ENCODE measurements at regions not wholly inside any gene's neighbourhood (a gene's known extent, or its start where the extent isn't known, plus 50 kb on each side); places are given as distances from the start of the nearest gene placed in this dataset.

DNA sequence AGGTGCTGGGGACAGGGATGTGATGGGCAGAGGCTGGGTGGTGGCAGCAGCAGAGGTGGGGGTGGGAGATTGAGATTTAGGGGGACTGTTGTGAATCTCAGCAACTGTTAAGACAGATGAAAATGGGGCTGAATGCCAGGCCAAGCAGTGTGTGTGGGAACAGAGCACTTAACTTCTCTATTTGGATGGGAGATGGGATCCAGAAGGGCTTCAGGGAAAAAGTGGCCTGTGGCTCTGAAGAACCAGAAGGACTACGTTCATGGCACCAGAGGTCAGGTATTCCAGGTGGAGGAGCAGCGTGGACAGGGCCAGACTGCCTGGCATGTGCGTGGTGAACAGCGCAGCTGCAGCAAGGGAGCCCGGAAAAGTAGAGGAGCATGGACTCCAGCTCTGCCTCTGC, 82.6 kb upstream of the SYT13 start:
- H3K27me3 Mint-ChIP-seq (ENCODE audit: unreplicated experiment): peaks cover 2% of the 10 kb centered on the region
- no peak overlapping the region for H3K4me3 Mint-ChIP-seq (ENCODE audit: unreplicated experiment)
- no peak overlapping the region for H3K27ac Mint-ChIP-seq (ENCODE audit: unreplicated experiment)
- no peaks in the 10 kb centered on the region for H3K9me3 Mint-ChIP-seq (ENCODE audit: unreplicated experiment)
- H3K4me1 Mint-ChIP-seq (ENCODE audit: unreplicated experiment): peaks cover 35% of the 10 kb centered on the region
- TF ChIP-seq, protein P1, sequence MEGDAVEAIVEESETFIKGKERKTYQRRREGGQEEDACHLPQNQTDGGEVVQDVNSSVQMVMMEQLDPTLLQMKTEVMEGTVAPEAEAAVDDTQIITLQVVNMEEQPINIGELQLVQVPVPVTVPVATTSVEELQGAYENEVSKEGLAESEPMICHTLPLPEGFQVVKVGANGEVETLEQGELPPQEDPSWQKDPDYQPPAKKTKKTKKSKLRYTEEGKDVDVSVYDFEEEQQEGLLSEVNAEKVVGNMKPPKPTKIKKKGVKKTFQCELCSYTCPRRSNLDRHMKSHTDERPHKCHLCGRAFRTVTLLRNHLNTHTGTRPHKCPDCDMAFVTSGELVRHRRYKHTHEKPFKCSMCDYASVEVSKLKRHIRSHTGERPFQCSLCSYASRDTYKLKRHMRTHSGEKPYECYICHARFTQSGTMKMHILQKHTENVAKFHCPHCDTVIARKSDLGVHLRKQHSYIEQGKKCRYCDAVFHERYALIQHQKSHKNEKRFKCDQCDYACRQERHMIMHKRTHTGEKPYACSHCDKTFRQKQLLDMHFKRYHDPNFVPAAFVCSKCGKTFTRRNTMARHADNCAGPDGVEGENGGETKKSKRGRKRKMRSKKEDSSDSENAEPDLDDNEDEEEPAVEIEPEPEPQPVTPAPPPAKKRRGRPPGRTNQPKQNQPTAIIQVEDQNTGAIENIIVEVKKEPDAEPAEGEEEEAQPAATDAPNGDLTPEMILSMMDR (IDR thresholded peaks at IDR 0.05; ENCODE audit: unreplicated experiment): no peak
- no peak for DNase-seq (ENCODE audit: low spot score)
- no peaks in the 10 kb centered on the region for H3K36me3 Mint-ChIP-seq (ENCODE audit: low read depth, unreplicated experiment)

DNA sequence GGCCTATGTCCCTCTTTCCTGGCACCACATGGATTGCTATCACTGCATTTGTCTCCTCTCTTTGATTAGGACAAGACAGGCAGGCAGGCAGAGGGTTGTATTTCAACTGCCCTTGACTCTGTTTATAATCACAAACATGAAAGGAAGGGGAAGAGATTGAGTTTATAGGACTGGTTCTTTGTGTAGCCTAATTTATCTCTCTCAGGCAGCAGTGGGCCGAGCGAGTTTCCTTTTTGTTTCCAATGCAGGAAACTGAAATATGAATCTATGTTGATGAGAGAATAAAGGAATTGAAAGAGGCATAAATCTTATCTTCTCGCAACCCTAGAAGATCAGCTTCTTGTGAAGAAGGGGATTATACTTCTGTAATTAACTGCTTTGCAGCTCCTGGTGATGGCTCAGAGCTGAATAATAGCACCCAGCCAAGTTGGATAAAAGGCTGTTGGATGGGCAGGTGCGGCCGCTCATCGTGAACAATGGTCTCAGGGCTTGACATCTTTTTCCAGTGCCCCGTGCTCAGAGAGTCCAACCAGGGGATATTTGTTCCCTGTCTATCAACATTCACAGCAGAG, 80.6 kb upstream of the SYT13 start:
- Mint-ChIP-seq H3K4me3 (ENCODE audit: unreplicated experiment) (no peak overlapping the region), H3K27ac (ENCODE audit: unreplicated experiment) (no peak overlapping the region)

GRCh38 chr11:45365961-45366618, 79.9 kb upstream of the SYT13 start:
- H3K27ac Mint-ChIP-seq (ENCODE audit: unreplicated experiment): no peak overlapping the region
- no peaks in the 10 kb centered on the region for H3K36me3 Mint-ChIP-seq (ENCODE audit: low read depth, unreplicated experiment)

More for the DNA sequence above, 80.6 kb upstream of the SYT13 start:
- TF ChIP-seq, protein P1 (IDR thresholded peaks at IDR 0.05; ENCODE audit: unreplicated experiment): no peak
- H3K4me1 Mint-ChIP-seq (ENCODE audit: unreplicated experiment): peaks cover 28% of the 10 kb centered on the region
- no peaks in the 10 kb centered on the region for H3K36me3 Mint-ChIP-seq (ENCODE audit: low read depth, unreplicated experiment)
- no peaks in the 10 kb centered on the region for H3K9me3 Mint-ChIP-seq (ENCODE audit: unreplicated experiment)
- H3K27me3 Mint-ChIP-seq (ENCODE audit: unreplicated experiment): no peaks in the 10 kb centered on the region
- DNase-seq (ENCODE audit: low spot score): no peak

DNA sequence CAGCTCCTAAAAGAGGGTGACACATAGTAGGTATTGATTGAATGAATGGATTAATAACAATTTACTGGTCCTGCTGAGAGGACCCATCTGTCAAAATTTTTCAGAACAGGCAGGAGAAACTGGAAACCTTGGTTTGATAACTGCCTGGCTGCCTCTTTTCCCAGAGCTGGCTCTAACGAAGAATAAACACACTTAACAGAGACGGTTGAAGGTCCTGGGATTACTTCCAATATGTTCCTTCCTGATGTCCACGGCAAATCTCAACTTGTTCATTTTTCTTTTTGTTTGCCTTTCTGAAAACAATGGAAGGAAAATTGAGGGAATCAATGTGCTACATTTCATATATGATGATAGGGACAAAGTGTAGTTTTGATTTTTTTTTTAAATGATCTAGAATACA, 76.5 kb upstream of the SYT13 start:
- no peaks in the 10 kb centered on the region for H3K36me3 Mint-ChIP-seq (ENCODE audit: low read depth, unreplicated experiment)
- no peak for DNase-seq (ENCODE audit: low spot score)

More at GRCh38 chr11:45365961-45366618, 79.9 kb upstream of the SYT13 start:
- Mint-ChIP-seq H3K27me3 (ENCODE audit: unreplicated experiment) (no peaks in the 10 kb centered on the region), H3K9me3 (ENCODE audit: unreplicated experiment) (no peaks in the 10 kb centered on the region), H3K4me3 (ENCODE audit: unreplicated experiment) (no peak overlapping the region), H3K4me1 (ENCODE audit: unreplicated experiment) (peaks cover 26% of the 10 kb centered on the region)
- TF ChIP-seq, protein P1 (IDR thresholded peaks at IDR 0.05; ENCODE audit: unreplicated experiment): no peak
- no peak for DNase-seq (ENCODE audit: low spot score)

DNA sequence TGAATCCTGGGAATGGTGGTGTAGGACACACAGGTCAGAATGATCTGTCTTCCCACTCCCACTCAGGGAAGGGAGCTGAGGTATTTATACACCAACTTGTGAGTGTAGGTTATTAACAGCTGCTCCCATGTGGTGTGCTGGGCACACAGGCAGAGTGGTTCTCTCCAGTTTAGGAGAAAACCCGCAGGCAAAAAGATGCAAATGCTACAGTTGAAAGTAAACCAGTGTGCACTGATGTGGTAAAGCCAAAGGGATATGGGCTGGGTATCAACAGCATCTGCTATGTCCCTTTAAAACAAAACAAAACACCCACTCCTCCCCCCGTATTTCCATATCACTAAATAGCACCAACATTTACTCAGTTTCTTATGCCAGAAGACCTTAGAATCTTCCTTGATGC, 75.4 kb upstream of the SYT13 start:
- H3K9me3 Mint-ChIP-seq (ENCODE audit: unreplicated experiment): no peaks in the 10 kb centered on the region
- H3K27me3 Mint-ChIP-seq (ENCODE audit: unreplicated experiment): peaks cover 2% of the 10 kb centered on the region
- no peak for DNase-seq (ENCODE audit: low spot score)
- no peaks in the 10 kb centered on the region for H3K36me3 Mint-ChIP-seq (ENCODE audit: low read depth, unreplicated experiment)
- peaks cover 15% of the 10 kb centered on the region for H3K4me1 Mint-ChIP-seq (ENCODE audit: unreplicated experiment)
- H3K27ac Mint-ChIP-seq (ENCODE audit: unreplicated experiment): no peak overlapping the region
- no peak overlapping the region for H3K4me3 Mint-ChIP-seq (ENCODE audit: unreplicated experiment)
- TF ChIP-seq, protein P1 (IDR thresholded peaks at IDR 0.05; ENCODE audit: unreplicated experiment): no peak

More for the DNA sequence above, 76.5 kb upstream of the SYT13 start:
- H3K9me3 Mint-ChIP-seq (ENCODE audit: unreplicated experiment): no peaks in the 10 kb centered on the region
- TF ChIP-seq, protein P1 (IDR thresholded peaks at IDR 0.05; ENCODE audit: unreplicated experiment): no peak
- H3K27me3 Mint-ChIP-seq (ENCODE audit: unreplicated experiment): peaks cover under 1% of the 10 kb centered on the region
- no peak overlapping the region for H3K4me3 Mint-ChIP-seq (ENCODE audit: unreplicated experiment)
- peaks cover 20% of the 10 kb centered on the region for H3K4me1 Mint-ChIP-seq (ENCODE audit: unreplicated experiment)
- H3K27ac Mint-ChIP-seq (ENCODE audit: unreplicated experiment): no peak overlapping the region
